ENCODE measurements at regions not wholly inside any gene's neighbourhood (a gene's known extent, or its start where the extent isn't known, plus 50 kb on each side); places are given as distances from the start of the nearest gene placed in this dataset.
"Not testable (repeated sequence)": the region's sequence is repeated elsewhere in the genome, so short reads cannot be mapped to it uniquely, and the experiment has no call there.

GRCh38 chr1:223992456-223993246 lies 121.3 kb upstream of the FBXO28 start:
- H3K4me1 Mint-ChIP-seq, H3K9me3 Mint-ChIP-seq, H3K27me3 Mint-ChIP-seq, H3K36me3 Mint-ChIP-seq: not testable (repeated sequence)
- Mint-ChIP-seq H3K4me3 (peak overlapping the region; percentile 95), H3K27ac (peak overlapping the region; percentile 99)
- peak; percentile 100 for DNase-seq
- POLR2A ChIA-PET: interaction anchor here (1.4 to 2.5 kb wide), 2 partner anchors 121 to 147 kb away, joined by 3 to 12 read pairs; partner anchors contain the start of genes FBXO28 and TP53BP2
- ATAC-seq (ENCODE audit: low read depth): peak; percentile 100

- H3K4me1 Mint-ChIP-seq; H3K9me3 Mint-ChIP-seq; H3K36me3 Mint-ChIP-seq; POLR2A ChIA-PET; H3K27me3 Mint-ChIP-seq; DNase-seq; H3K27ac Mint-ChIP-seq; ATAC-seq (ENCODE audit: low read depth): not testable (repeated sequence)
- peak overlapping the region; percentile 25 for H3K4me3 Mint-ChIP-seq
These were observed 122.5 kb upstream of the FBXO28 start for GRCh38 chr1:223991297-223991857.

GRCh38 chr1:223961985-223962384 lies 116.2 kb upstream of the TP53BP2 start:
- H3K4me1 Mint-ChIP-seq, POLR2A ChIA-PET: not testable (repeated sequence)

GRCh38 chr1:223952801-223953200 lies 107.1 kb upstream of the TP53BP2 start:
- DNase-seq; H3K4me3 Mint-ChIP-seq; ATAC-seq (ENCODE audit: low read depth); H3K27ac Mint-ChIP-seq; H3K9me3 Mint-ChIP-seq; POLR2A ChIA-PET; H3K27me3 Mint-ChIP-seq; H3K36me3 Mint-ChIP-seq; H3K4me1 Mint-ChIP-seq: not testable (repeated sequence)

More at GRCh38 chr1:223961985-223962384, 116.2 kb upstream of the TP53BP2 start:
- not testable (repeated sequence) for H3K27ac Mint-ChIP-seq; ATAC-seq (ENCODE audit: low read depth); DNase-seq; H3K9me3 Mint-ChIP-seq; H3K36me3 Mint-ChIP-seq; H3K27me3 Mint-ChIP-seq; H3K4me3 Mint-ChIP-seq

- DNase-seq; H3K9me3 Mint-ChIP-seq; ATAC-seq (ENCODE audit: low read depth); H3K4me3 Mint-ChIP-seq; H3K27ac Mint-ChIP-seq; POLR2A ChIA-PET; H3K27me3 Mint-ChIP-seq; H3K4me1 Mint-ChIP-seq; H3K36me3 Mint-ChIP-seq: not testable (repeated sequence)
These were observed 105.8 kb upstream of the TP53BP2 start for GRCh38 chr1:223951551-223951950.

GRCh38 chr1:223949944-223950343 lies 104.2 kb upstream of the TP53BP2 start:
- DNase-seq; H3K27ac Mint-ChIP-seq; H3K4me1 Mint-ChIP-seq; H3K9me3 Mint-ChIP-seq; POLR2A ChIA-PET; H3K4me3 Mint-ChIP-seq; H3K36me3 Mint-ChIP-seq; H3K27me3 Mint-ChIP-seq; ATAC-seq (ENCODE audit: low read depth): not testable (repeated sequence)

- H3K27ac Mint-ChIP-seq; ATAC-seq (ENCODE audit: low read depth); H3K9me3 Mint-ChIP-seq; DNase-seq; POLR2A ChIA-PET; H3K4me1 Mint-ChIP-seq; H3K4me3 Mint-ChIP-seq; H3K36me3 Mint-ChIP-seq; H3K27me3 Mint-ChIP-seq: not testable (repeated sequence)
These were observed 102.3 kb upstream of the TP53BP2 start for GRCh38 chr1:223948041-223948440.

- H3K9me3 Mint-ChIP-seq; H3K27me3 Mint-ChIP-seq; H3K27ac Mint-ChIP-seq; H3K4me1 Mint-ChIP-seq; DNase-seq; ATAC-seq (ENCODE audit: low read depth); POLR2A ChIA-PET; H3K4me3 Mint-ChIP-seq; H3K36me3 Mint-ChIP-seq: not testable (repeated sequence)
These were observed 90.8 kb upstream of the TP53BP2 start for GRCh38 chr1:223936592-223936991.

DNA sequence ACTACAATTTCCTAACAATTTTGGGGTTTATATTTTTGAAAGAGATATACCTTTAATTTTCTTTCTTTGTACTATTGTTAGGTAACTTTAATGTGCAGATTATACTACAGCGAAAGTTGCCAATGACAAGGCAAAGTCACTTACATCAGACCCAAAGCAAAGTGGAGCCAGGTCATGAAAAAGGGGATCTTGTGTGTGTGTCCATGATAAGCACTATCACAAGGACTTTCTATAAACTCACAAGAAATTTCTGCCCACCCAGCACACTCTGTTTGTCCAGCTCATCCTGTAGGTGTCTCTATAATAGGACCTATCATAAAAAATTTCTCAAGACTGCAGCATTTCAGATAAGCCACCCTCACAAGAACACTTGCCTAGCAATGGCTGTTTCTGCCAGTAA lies 85.7 kb upstream of the TP53BP2 start:
- H3K27ac Mint-ChIP-seq; H3K4me1 Mint-ChIP-seq; ATAC-seq (ENCODE audit: low read depth); DNase-seq; POLR2A ChIA-PET; H3K27me3 Mint-ChIP-seq; H3K9me3 Mint-ChIP-seq; H3K4me3 Mint-ChIP-seq; H3K36me3 Mint-ChIP-seq: not testable (repeated sequence)

- H3K27ac Mint-ChIP-seq; DNase-seq; H3K4me1 Mint-ChIP-seq; H3K9me3 Mint-ChIP-seq; ATAC-seq (ENCODE audit: low read depth); POLR2A ChIA-PET; H3K4me3 Mint-ChIP-seq; H3K36me3 Mint-ChIP-seq; H3K27me3 Mint-ChIP-seq: not testable (repeated sequence)
These were observed 75.1 kb upstream of the TP53BP2 start for GRCh38 chr1:223920805-223921204.

GRCh38 chr1:223915476-223915875 lies 69.7 kb upstream of the TP53BP2 start:
- DNase-seq; H3K36me3 Mint-ChIP-seq; H3K27ac Mint-ChIP-seq; H3K4me1 Mint-ChIP-seq; H3K9me3 Mint-ChIP-seq; POLR2A ChIA-PET; H3K4me3 Mint-ChIP-seq; H3K27me3 Mint-ChIP-seq; ATAC-seq (ENCODE audit: low read depth): not testable (repeated sequence)

DNA sequence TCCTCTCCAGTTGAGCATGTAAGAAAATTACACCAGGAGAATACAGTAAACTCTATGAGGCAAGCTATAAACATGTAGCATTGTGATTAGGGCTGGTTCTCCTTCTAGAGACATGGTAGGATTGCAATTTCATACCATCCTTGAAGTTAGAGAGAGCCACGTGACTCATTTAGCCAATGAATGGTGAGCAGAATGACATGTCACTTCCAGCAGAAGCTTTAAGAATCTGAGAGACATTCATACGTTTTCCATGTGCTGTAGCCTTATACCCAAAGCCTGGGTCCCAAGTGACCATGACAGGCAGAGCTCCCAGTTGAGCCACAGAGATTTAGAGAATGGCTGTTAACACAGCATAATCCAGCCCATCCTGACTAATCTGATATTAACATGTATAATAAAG lies 68.0 kb upstream of the TP53BP2 start:
- H3K36me3 Mint-ChIP-seq; H3K4me1 Mint-ChIP-seq; DNase-seq; POLR2A ChIA-PET; H3K4me3 Mint-ChIP-seq; H3K27ac Mint-ChIP-seq; ATAC-seq (ENCODE audit: low read depth); H3K27me3 Mint-ChIP-seq; H3K9me3 Mint-ChIP-seq: not testable (repeated sequence)

- H3K4me1 Mint-ChIP-seq; H3K36me3 Mint-ChIP-seq; H3K4me3 Mint-ChIP-seq; ATAC-seq (ENCODE audit: low read depth); H3K27me3 Mint-ChIP-seq; H3K9me3 Mint-ChIP-seq; POLR2A ChIA-PET: not testable (repeated sequence)
- DNase-seq: peak; percentile 31
- H3K27ac Mint-ChIP-seq: peak overlapping the region; percentile 60
These were observed 62.3 kb upstream of the TP53BP2 start for GRCh38 chr1:223907943-223908587.

DNA sequence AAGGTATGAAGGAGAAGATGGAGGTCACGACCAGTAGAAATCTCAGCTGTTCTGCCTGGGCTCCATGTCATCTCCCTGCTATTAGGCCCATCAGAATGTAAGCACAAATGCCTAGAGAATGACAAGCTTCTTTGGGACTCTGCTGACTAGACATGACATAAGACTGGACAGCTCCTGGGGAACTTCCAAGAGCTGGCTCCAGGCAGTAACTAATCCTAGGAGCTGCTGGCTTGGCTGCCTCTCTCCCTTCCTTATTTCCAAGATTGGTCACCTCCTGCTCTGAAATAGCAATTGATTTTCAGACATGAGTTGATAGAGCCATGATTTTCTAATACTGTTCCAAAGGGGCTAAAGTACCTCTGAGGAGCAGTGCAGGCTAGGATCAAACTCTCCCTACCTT lies 57.5 kb upstream of the TP53BP2 start:
- ATAC-seq (ENCODE audit: low read depth); H3K27ac Mint-ChIP-seq; DNase-seq; POLR2A ChIA-PET; H3K9me3 Mint-ChIP-seq; H3K4me1 Mint-ChIP-seq; H3K4me3 Mint-ChIP-seq; H3K27me3 Mint-ChIP-seq; H3K36me3 Mint-ChIP-seq: not testable (repeated sequence)
